Activated T-cell treated with anti-CD3 and anti-CD28 coated beads, Interleukin-2, amount 50 U/mL, for 72 hours (primary cell): ENCODE measurements at regions not wholly inside any gene's neighbourhood (a gene's known extent, or its start where the extent isn't known, plus 50 kb on each side); places are given as distances from the start of the nearest gene placed in this dataset.

ENCODE experiments used
- ATAC-seq, 2 donors: fragments of 150-1000 bp; cut with Tn5 transposase; replicated peaks in 1 of 2; 2 replicates each; pipeline ENCODE4 v1.10.0; 2021; ENCODE audit warnings: moderate library complexity in 2 of 2, mild to moderate bottlenecking in 1 of 2
- DNase-seq, 2 donors: peaks; one replicate each; pipeline ENCODE4 v3.0.0; 2021 to 2022; ENCODE audit warnings: mixed read lengths in 1 of 2
- H3K27ac Mint-ChIP-seq: one replicate; pipeline ENCODE4 v1.8.0; 2022; ENCODE audit warnings: mild to moderate bottlenecking, moderate library complexity, mixed read lengths
- H3K27me3 Mint-ChIP-seq: one replicate; pipeline ENCODE4 v1.8.0; 2022; ENCODE audit warnings: low read depth, mixed read lengths
- H3K36me3 Mint-ChIP-seq, 2 donors: one replicate each; pipeline ENCODE4 v1.8.0; 2022; ENCODE audit warnings: mixed read lengths in 2 of 2, mild to moderate bottlenecking in 1 of 2; ENCODE audit not compliant: insufficient read depth in 2 of 2
- H3K4me1 Mint-ChIP-seq: one replicate; pipeline ENCODE4 v1.8.0; 2022; ENCODE audit warnings: low read depth, mixed read lengths
- H3K4me3 Mint-ChIP-seq, 2 donors: one replicate each; pipeline ENCODE4 v1.8.0; 2022; ENCODE audit warnings: mild to moderate bottlenecking in 2 of 2, mixed read lengths in 2 of 2, moderate library complexity in 2 of 2
- H3K9me3 Mint-ChIP-seq, 2 donors: one replicate each; pipeline ENCODE4 v1.8.0; 2022; ENCODE audit warnings: mixed read lengths in 2 of 2

DNA sequence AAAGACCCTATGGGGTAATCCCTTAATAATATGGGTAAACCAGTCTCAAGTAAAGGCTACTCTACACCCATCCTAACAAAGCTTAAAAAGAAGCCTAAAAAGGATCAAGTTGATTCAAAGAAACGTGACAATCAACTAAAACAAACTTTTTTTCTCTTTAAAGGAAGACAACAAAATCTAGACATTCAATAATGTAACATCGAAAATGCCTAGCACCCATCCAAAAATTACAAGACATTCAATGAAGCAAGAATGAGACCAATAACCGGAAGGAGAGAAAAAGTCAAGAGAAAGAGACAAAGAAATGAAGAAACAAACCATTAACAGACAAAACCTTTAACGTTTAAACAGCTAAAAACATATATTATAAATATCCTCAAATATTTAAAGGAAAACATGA lies 143.8 kb upstream of the VASH1 start:
- no peak overlapping the region for H3K27ac Mint-ChIP-seq
- H3K4me3 Mint-ChIP-seq, result no peak overlapping the region
- peaks cover 0 to 2% of the 10 kb centered on the region in 2 donors for H3K36me3 Mint-ChIP-seq
- peaks cover 4 to 6% of the 10 kb centered on the region in 2 donors for H3K9me3 Mint-ChIP-seq
- no peak for DNase-seq
- no peak for ATAC-seq
- no peaks in the 10 kb centered on the region for H3K4me1 Mint-ChIP-seq
- H3K27me3 Mint-ChIP-seq, result peaks cover 2% of the 10 kb centered on the region

DNA sequence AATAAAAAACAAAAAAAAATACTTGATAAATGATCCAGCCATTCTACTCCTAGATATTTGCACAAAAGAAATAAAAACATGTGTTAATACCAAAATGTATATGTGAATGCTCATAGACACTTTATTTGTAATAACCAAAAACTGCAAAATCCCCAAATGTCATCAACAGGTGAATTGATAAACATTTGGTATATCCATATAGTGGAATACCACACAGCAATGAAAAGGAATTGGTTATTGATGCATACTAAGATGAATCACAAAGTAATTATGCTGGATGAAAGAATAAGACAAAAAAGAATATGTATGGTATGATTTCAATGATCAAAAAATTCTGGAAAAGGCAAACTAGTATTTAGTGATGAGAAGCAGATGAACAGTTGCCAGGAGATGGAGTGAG lies 124.7 kb upstream of the VASH1 start:
- ATAC-seq, result no peak
- Mint-ChIP-seq H3K36me3 (no peaks in the 10 kb centered on the region), H3K9me3 (no peaks in the 10 kb centered on the region), H3K4me3 (no peak overlapping the region), H3K4me1 (no peaks in the 10 kb centered on the region), H3K27ac (no peak overlapping the region), H3K27me3 (peaks cover 21% of the 10 kb centered on the region)
- no peak for DNase-seq

DNA sequence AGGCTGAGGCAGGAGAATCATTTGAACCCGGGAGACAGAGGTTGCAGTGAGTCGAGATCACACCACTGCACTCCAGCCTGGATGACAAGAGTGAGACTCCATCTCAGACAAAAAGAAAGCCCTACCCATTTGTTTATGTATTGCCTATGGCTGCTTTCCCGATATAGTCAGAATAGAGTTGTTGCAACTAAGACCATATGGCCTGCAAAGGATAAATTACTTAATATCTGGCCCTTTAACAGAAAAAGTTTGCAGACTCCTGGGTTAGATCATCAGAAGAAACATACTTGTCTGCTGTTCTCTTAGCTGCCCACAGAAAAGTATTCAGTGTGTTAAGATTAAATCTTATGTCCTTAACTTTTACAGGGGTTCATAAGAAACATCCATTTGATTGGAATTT lies 122.4 kb upstream of the VASH1 start:
- Mint-ChIP-seq H3K27me3 (peaks cover 33% of the 10 kb centered on the region), H3K27ac (no peak overlapping the region), H3K9me3 (no peaks in the 10 kb centered on the region), H3K4me3 (no peak overlapping the region), H3K4me1 (no peaks in the 10 kb centered on the region), H3K36me3 (no peaks in the 10 kb centered on the region)
- ATAC-seq (no peak), DNase-seq (no peak)

DNA sequence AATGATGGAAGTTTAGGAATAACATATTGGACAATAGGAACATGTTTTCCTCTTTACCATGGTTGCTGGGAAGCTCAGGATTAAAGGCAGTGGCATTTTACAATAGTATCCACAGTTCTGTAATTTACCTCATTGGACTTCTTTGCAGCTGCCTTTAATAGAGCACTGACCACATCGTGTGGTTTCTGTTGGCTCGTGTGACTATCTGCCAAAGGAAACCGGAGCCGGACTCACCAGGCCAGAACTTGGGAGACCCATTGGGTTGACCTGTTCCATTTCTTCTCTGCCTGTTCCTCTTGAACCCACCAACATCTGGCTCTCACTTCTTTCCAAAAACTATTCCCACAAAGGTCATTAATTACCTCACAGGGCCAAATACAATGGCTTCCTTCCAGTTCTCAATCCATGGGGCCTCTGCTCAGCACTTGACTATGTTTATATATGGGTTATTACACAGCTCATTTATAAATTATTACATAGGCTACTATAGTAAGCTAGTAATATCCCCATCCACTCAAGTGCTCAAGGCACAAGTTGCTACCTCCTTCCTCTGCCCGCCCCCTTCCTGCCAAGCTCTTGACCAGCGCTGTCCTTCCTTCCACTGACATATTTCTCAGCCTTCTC lies 121.5 kb upstream of the VASH1 start:
- Mint-ChIP-seq H3K27me3 (peaks cover 33% of the 10 kb centered on the region), H3K4me3 (no peak overlapping the region), H3K9me3 (no peaks in the 10 kb centered on the region), H3K27ac (no peak overlapping the region), H3K36me3 (no peaks in the 10 kb centered on the region), H3K4me1 (no peaks in the 10 kb centered on the region)
- DNase-seq, result no peak
- no peak for ATAC-seq

DNA sequence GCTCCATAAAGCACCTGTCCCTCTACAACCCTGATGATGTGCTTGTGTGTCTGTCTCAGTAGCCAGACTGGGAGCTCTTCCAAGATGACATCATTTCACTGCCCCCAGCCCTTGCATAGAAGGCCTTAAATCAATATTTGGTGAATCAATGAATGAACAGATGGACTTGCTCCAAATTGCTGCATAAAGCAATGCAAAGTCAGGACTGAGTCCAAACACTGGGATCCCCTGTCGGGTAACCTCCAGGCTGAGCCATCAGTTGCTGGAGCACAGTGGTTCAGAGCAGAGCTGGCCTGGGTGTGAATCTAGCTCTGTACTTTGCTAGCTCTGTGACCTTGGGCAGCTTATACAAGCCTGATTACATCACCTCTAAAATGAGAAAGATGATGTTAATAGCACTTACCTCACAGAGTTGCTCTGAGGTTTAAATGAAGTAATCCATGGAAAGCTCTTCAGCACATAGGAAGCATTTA lies 120.3 kb upstream of the VASH1 start:
- Mint-ChIP-seq H3K27ac (no peak overlapping the region), H3K9me3 (no peaks in the 10 kb centered on the region), H3K27me3 (peaks cover 32% of the 10 kb centered on the region), H3K4me1 (no peaks in the 10 kb centered on the region), H3K4me3 (no peak overlapping the region), H3K36me3 (no peaks in the 10 kb centered on the region)
- DNase-seq (no peak), ATAC-seq (no peak)

DNA sequence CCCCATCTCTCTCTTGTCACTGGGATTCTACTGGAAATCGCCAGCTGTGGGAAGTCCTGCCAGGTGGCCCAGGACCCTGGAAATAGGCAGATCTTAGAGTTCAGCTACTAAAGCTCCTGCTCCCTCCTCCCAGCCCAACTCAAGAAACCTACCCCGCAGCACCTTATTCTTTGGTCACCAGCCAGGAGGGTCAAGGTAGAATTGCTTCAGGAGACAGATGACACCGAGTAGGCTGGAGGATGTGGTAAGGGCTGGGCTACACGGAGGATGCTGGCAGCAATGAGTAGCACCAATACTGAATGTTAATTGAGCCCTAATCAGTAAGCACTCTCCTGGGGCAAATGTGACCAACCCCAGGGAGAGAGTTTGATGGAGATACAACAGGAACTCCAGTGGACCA lies 119.7 kb upstream of the VASH1 start:
- Mint-ChIP-seq H3K36me3 (no peaks in the 10 kb centered on the region), H3K4me1 (no peaks in the 10 kb centered on the region), H3K4me3 (no peak overlapping the region), H3K9me3 (no peaks in the 10 kb centered on the region), H3K27me3 (peaks cover 30% of the 10 kb centered on the region), H3K27ac (no peak overlapping the region)
- DNase-seq, result no peak
- ATAC-seq, result no peak

DNA sequence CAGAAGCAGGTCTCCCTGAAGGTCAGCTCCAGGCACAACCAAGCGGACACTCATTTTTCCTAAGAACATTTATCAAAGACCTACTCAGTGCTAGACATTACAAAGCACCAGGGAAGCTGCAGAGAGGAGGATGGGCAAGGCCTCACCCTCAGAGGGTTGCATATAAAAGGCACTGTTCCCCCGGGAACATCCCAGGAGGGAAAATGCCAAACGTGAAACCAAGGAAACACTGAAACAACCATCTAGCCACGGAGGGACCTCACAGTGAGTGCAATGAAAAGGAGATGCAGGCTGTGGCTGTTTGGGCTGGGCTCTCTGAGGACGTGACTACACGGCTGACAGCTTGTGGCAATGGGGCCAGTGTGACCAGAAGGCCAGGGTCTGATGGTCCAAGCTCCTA lies 117.4 kb upstream of the VASH1 start:
- Mint-ChIP-seq H3K4me3 (no peak overlapping the region), H3K9me3 (no peaks in the 10 kb centered on the region), H3K27me3 (peaks cover 30% of the 10 kb centered on the region), H3K36me3 (no peaks in the 10 kb centered on the region), H3K27ac (no peak overlapping the region), H3K4me1 (no peaks in the 10 kb centered on the region)
- DNase-seq, result no peak
- no peak for ATAC-seq

DNA sequence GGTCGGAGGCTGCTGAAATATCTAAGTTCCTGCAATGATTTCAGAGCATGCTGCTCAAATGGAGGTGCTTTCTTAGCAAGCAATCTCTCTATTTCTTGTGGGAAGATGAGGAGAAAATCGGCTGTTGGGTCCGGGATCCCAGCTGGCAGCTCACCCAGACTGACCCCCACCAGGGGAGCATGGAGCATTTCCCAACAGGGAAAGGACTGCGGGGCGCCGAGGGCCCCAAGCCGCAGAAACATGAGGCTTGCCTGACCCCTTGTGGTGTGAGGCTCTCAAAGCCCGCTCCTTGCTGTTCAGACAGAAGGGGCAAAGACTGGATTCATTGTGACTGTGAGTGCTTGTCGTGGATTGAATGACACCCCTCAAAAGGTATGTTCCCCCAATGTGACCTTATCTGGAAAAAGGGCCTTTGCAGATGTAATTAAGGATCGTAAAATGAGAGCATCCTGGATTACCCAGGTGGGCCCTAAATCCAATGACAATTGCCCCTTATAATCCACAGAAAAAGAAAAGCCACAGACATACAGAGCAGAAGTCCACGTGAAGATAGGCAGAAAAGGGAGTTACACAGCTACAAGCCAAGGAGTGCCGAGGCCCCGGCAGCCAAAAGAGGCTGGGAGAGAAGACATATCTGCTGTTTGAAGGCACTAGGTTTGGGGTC lies 116.3 kb upstream of the VASH1 start:
- H3K27me3 Mint-ChIP-seq, result peaks cover 30% of the 10 kb centered on the region
- no peak for ATAC-seq
- H3K4me3 Mint-ChIP-seq, result no peak overlapping the region
- no peaks in the 10 kb centered on the region for H3K9me3 Mint-ChIP-seq
- no peaks in the 10 kb centered on the region for H3K36me3 Mint-ChIP-seq
- H3K27ac Mint-ChIP-seq, result no peak overlapping the region
- DNase-seq, result peak; percentile 4 to 6
- no peaks in the 10 kb centered on the region for H3K4me1 Mint-ChIP-seq

DNA sequence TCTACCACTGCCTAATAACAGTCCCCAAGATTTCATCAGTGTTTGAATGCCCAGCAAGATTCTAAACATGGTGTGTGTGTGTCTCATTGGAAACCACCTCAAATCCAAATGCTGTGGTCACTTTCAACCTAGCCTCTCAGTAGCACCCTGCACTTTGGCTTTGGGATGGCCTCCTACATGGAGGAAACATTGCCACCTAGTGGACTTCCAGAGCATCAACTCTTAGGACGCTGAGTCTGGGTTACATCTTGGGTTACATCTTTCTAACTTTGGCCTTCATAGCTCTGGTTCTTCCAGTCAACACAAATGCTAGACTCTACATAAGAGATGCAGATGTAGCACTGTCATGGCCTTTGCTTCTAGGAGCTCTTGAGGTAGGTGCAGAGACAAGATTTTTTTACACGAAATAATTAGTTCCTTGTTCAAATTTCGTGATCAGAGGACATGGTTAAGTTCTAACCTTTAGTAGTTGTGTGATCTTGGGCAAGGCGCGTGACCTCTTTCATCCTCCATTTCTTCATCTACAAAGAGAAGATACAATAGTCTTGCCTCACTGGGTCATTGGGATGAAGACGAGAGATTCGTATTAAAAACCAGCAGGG lies 113.5 kb upstream of the VASH1 start:
- H3K36me3 Mint-ChIP-seq, result no peaks in the 10 kb centered on the region
- ATAC-seq (no peak), DNase-seq (peak; percentile 10 to 22)
- no peak overlapping the region for H3K27ac Mint-ChIP-seq
- H3K9me3 Mint-ChIP-seq, result no peaks in the 10 kb centered on the region
- no peaks in the 10 kb centered on the region for H3K4me1 Mint-ChIP-seq
- no peak overlapping the region for H3K4me3 Mint-ChIP-seq
- H3K27me3 Mint-ChIP-seq, result peaks cover 14% of the 10 kb centered on the region

DNA sequence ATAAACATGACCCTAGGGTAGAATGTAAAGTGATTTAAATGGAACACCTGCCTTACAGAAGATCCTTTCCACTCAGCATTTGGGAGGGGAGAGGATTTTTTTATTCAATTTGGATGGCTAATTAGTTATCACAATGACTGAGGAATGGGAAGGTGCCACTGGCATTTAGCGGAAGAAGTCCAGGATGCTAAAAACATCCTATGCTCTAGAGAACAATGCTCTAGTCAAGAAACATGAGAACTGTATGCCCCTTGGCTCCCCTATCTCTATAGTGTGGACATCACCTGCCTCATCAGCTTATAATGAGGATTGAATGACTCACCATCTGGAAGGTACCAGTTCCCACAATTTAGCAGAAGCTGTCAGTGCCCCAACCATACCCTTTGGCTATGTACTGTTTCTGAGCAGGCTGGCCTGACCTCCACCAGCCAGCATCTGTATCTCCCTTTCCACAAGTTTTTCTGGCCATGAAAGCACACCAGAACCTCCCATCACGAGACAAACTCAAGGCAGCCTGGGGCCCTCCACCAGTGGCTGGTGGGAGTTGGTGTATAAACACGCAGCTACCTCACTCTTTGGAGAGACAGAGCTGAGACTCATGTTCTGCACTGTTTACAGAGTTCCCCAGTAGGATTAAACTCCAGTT lies 109.7 kb upstream of the VASH1 start:
- Mint-ChIP-seq H3K9me3 (no peaks in the 10 kb centered on the region), H3K4me3 (no peak overlapping the region), H3K27me3 (peaks cover 15% of the 10 kb centered on the region), H3K27ac (no peak overlapping the region), H3K36me3 (no peaks in the 10 kb centered on the region), H3K4me1 (no peaks in the 10 kb centered on the region)
- ATAC-seq (no peak), DNase-seq (no peak)

DNA sequence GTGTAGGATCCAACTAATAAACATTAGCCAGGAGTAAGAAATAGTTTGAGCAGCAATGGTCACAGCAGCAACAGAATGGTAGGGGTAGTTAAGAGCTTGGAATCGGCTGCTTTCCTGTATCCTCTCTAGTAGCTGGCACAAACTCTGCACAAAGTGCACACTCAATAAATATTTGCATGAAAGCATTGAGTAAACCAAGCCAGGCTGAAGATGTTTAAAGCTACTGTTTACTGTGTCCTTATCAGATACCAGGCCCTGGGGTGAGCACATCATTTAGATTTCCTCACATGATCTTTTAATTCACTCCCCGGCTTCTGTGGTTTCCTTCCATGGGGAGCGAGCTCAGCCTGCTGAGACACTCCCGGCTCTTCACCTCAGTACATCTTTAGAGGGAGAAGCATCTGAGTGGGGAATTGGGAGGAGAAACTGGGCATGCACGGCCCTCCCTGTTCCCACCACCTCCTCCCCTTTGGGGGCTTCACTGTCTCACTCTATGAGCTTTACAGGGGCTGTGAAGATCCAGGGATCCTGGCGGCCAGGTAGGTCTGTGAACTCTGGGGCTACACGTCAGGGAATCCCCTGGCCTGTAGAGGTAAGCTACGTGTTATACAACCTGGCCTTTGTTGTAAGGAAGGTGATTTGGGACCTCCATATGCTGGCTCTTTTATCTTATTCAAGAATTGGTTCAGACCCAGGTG lies 107.2 kb upstream of the VASH1 start:
- peaks cover 3 to 5% of the 10 kb centered on the region in 2 donors for H3K9me3 Mint-ChIP-seq

DNA sequence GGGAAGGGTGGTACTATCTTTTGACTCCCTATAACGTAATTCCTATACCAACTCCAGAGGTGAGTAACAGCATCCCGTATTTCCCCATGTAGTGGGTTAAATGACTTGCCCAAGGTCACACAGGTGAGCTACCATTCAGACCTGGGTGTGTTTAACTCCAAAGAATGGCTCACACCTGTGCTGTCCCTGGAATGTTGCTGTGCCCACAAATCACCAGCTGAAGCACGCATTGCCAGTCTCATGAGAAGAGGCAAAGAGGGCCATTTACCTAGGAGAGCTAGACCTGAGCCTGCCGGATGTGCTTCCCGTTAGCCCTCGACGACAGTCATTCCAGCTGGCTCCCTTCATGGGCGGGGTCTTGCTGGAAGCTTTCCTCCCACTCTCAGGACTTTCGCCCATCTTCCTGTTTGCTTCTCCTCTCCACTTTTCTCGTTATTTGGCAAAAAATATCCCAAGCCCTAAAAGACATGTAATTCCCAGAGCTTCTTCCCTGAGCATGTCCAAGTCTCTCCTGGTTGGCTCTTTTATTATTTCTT lies 106.6 kb upstream of the VASH1 start:
- DNase-seq (no peak), ATAC-seq (no peak)
- H3K27me3 Mint-ChIP-seq, result peaks cover 26% of the 10 kb centered on the region
- H3K36me3 Mint-ChIP-seq, result peaks cover 0 to 2% of the 10 kb centered on the region in 2 donors
- no peak overlapping the region for H3K4me3 Mint-ChIP-seq
- H3K9me3 Mint-ChIP-seq, result peaks cover 3 to 8% of the 10 kb centered on the region in 2 donors
- H3K4me1 Mint-ChIP-seq, result no peaks in the 10 kb centered on the region
- no peak overlapping the region for H3K27ac Mint-ChIP-seq

More for the DNA sequence above, 107.2 kb upstream of the VASH1 start:
- DNase-seq, result no peak
- Mint-ChIP-seq H3K4me3 (no peak overlapping the region), H3K27me3 (peaks cover 20% of the 10 kb centered on the region), H3K36me3 (peaks cover 0 to 1% of the 10 kb centered on the region in 2 donors), H3K4me1 (no peaks in the 10 kb centered on the region), H3K27ac (no peak overlapping the region)
- ATAC-seq, result no peak

DNA sequence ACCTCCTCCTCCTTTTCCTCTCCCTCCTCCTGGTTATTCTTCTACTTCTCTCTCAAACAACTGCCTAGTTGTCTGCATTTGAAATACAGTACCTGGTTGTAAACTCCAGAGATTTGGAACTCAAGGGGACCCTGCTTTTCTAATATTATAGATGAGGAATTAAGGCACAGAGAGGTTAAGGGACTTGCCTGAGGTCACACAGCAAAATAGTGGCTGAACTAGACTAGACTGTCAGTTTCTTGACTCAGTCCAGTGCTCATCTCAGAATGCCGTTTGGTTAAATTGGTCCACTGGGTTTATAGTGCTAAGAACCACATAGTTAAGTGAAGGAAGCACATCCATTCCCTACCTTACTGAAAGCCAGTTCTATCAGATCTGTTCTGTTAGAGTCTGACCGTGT lies 105.9 kb upstream of the VASH1 start:
- no peak overlapping the region for H3K27ac Mint-ChIP-seq
- DNase-seq, result no peak
- H3K36me3 Mint-ChIP-seq, result peaks cover 0 to 2% of the 10 kb centered on the region in 2 donors
- peaks cover 29% of the 10 kb centered on the region for H3K27me3 Mint-ChIP-seq
- peaks cover 3 to 8% of the 10 kb centered on the region in 2 donors for H3K9me3 Mint-ChIP-seq
- ATAC-seq, result no peak
- H3K4me3 Mint-ChIP-seq, result no peak overlapping the region
- no peaks in the 10 kb centered on the region for H3K4me1 Mint-ChIP-seq
